ENCODE measurements at regions not wholly inside any gene's neighbourhood (a gene's known extent, or its start where the extent isn't known, plus 50 kb on each side); places are given as distances from the start of the nearest gene placed in this dataset.
"Not testable (repeated sequence)": the region's sequence is repeated elsewhere in the genome, so short reads cannot be mapped to it uniquely, and the experiment has no call there.

DNA sequence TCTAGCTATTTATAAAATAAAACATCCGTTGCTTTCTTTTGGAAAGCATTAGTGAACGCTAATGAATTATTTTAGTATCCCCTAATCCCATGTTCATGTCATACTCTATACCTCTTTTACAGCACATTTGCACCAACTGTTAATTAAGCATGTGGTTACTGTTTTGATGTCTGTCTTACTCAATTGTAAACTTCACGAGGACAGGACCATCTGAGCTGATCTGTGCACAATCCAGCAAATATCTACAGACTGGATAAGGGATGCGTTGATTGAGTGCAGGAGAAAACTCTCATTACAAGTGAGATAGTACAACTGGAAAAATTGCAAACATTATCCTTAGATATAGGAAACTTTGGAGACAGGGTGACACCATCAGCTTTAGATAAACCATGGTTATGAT lies 201.1 kb downstream of the PCDH20 start:
- no peak for ATAC-seq

DNA sequence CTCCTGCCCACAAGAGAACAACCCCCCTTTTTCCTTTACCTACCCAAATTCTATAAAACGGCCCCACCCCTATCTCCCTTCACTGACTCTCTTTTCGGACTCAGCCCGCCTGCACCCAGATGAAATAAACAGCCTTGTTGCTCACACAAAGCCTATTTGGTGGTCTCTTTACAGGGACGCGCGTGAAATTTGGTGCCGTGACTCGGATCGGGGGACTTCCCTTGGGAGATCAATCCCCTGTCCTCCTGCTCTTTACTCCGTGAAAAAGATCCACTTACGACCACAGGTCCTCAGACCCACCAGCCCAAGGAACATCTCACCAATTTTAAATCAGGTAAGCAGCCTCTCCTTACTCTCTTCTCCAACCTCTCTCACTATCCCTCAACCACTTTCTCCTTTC lies 209.8 kb downstream of the PCDH20 start:
- not testable (repeated sequence) for ATAC-seq

DNA sequence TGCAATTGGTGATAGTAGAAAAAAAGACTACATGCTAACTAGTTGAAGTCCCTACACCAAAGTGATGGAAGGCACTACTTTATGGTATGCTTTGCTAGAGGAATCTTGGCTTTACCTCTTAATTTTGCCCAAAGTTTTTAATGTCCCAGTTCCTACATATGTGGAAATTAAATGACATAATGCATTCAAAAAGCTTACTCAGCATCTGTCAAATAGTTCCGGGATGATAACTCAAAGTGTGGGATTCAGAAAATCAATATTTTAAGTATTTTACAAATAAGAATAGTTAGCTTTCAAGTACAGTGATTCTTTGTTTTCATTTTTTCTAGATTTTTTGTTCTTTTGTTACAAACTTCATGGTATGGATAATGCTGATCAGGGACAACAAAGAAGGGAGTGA lies 211.6 kb downstream of the PCDH20 start:
- ATAC-seq, result no peak

DNA sequence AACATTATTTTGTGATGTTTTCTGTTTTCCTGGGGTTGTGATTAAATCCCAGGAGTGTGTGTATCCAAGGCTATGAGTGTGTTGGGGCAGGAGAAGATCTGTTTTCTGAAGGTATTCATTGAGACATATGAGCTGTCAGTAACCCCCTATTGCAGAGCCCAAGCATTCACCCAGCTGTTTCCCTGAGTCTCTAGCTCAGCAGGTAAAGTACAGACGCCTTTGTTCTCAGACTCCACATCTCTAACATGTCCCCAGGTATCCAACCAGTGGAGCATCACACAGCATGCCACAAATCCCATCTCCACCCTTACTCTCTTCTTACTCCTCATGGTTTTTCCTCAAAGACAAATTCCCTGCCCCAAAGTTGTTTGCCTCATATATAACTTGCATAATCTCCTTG lies 213.6 kb downstream of the PCDH20 start:
- no peak for ATAC-seq

DNA sequence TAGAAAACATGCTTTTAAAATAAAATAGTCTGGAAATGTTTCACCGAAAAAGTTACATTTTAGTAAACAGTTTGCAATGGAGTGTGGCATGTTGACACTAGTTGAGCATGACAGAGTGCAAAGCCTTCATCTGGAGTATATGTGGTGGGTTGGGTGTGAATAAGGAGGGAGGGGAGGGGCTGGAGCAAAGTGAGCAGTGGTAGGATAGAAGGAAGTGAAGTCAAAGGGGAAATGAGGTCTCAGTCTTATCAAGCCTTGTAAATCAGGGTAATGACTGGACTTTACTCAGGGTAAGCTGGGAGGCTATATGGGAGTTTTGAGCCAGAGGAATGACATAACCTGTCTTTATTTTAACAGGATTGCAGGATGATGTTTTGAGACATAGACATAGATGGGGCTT lies 222.8 kb downstream of the PCDH20 start:
- ATAC-seq, result no peak

DNA sequence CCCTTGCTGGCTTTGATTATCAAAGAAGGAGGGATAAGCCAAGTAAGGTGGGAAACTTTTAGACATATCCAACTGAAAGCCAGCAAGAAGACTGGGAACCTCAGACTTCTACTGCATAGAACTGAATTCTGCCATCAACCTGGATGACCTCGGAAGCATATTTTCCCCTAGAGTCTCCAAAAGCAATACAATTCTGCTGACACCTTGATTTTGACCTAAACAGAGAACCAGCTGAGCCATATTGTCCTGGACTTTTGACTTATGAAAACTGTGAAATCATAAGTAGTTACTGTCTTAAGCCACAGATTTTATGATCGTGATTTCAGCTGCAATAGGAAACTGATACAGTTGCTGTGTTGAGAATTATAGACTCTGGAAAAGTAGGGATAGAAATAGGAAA lies 227.6 kb downstream of the PCDH20 start:
- no peak for ATAC-seq

DNA sequence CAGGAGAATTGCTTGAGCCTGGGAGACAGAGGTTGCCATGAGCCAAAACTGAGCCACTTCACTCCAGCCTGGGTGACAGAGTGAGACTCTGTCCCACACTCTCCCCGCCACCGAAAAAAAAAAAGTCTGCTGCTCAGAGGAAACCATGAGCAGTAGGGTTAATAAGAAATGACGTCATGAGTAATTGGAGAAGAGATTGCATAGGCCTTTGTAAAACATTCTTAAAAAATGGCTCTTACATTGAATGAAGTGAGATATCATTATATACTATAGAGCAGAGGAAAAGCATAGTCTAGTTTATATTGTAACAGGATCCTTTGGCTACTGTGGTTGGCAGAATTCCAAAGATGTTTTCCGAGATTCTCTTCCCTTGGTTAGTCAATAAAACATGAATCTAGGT lies 228.2 kb downstream of the PCDH20 start:
- no peak for ATAC-seq

DNA sequence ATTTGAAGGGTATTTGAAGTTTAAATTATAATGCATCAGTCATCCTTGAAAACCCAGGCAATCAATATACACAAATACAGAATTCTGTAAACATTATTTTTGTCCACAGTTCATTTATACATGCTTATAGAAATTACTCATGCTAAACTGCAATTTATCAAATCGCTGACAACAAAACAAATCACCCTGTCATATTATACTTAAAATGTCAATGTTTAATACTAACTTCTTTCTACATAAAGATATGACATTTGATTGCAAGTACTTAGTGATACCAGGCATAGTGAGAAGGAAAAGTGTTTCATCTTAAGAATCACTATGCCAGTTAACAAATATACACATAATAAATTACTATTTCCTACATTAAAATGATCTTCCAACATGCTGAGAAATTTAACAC lies 232.0 kb downstream of the PCDH20 start:
- no peak for ATAC-seq

DNA sequence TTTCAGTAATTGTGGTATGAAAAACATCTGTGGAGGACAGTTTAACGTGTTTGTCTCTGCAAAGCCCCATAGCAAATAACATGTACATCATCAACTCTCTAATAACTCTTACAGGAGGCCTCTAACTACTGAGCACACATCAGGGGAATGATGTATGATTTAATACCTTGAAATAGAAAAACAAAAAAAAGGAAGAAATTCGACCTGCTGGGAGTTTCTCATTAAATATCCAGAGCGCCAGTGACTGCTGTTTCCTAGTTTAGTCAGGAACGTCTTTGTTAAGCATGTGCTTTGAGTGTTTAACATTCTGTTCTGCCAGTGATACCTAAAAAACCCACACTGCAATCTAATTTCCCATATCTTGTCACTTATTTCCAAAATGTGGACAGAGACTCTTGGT lies 235.4 kb downstream of the PCDH20 start:
- ATAC-seq, result no peak

DNA sequence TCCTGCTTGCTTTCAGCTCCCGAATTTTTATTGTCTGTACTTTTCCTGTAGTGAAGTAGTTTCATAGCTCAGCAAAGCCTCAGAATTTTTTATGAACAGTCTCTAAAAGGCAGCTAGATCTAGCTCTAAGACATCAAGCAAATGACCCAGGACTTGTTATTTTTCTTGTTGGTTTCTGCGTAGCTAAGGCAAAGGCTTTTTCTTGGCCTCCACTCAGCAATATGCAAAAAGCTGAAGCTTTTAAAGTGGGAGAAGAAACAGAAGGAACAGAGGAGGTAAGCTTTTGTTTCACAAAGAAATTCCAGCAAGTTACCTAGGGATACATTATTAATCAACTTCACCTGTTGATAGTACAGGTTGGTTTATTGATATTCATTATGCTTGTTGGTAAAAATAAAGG lies 235.9 kb downstream of the PCDH20 start:
- no peak for ATAC-seq

DNA sequence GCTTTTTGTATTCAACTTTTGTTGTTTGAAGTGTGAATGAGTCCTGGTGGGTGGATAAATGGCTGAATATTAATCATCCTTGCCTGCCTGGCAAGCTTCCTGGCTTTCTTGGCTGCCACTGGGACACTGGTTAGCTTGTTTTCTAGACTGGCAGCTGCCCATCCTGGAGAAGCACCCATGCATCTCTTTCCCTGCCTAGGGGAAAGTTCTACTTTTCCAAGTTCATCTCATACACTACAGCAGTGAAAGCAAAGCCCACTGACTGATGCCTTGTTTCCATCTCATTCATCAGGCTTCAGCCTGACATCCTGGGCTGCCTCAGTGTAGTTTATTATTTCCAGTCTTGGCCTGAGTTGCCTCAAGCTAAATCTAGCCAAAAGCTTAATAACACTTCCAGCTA lies 244.8 kb downstream of the PCDH20 start:
- no peak for ATAC-seq

DNA sequence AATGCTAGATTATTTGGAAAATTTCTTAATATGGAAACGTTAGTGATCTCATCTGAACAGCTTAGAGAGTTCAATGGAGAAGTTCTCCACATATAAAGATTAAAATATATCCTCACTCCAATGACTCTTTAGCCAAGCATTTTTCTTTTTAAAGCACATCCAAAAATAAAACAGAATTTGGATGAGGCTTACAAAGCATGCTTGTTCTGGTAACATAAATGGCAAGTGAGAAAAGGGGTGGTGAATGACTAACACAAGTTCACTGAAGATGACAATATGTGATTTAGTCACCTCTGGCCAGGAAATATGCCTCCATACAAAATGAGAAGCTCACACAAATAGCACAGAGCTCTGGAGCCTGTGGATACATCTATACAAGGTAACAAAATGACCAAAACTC lies 253.0 kb downstream of the PCDH20 start:
- ATAC-seq, result no peak

DNA sequence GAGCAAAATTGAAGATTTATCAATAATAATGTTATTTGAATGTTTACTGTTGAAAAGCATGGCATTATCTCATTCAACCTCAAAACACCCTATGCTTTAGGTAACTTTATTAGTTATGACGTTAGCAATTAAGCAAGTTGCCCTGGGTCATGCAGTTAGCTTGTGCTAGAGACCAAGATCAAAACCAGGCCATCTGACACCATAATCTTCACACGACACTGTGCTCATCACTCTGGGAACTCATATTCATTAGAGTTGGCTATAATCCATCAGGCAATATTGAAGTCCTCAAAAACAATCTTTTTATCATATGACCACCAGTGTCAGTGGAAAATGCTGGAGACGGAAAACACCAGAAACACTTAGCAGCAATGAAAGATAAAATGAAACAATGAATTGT lies 253.5 kb downstream of the PCDH20 start:
- no peak for ATAC-seq

DNA sequence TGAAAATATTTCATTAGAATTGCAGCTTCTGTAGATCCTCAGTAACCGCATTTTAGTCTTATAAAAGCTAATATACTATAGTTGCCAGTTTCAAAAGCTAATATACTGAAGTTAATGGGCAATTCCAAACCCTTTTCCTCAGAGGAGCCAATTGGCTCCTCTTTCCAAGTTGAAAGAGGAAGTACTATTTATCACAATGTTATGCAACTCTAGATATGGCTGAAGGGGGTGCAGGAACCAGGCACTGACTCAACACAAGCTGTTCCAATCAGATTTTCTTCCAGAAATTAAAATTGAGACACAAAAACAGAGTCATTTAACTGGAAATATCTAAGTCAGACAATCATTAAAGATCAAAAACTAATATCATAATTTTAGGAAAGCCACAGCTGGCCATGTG lies 258.9 kb downstream of the PCDH20 start:
- ATAC-seq, result no peak

DNA sequence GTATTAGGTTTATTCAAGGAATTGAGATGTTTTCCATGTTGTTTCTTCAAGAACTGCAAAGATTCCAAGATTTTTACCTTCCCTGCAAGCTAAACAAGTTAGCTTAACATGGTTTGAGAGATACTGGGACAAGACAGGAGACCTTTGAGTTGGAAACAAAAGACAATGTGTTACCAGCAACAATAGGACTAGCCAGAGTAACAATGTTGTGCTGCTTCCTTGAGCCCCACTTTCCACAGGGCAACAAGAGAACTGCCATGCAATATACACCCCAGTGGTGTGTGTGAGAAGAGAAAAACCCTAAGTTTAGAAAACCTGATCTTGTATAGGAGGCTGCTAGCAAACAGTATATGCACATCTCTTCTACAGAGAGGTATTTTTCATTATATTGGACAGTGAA lies 264.6 kb downstream of the PCDH20 start:
- ATAC-seq, result no peak

DNA sequence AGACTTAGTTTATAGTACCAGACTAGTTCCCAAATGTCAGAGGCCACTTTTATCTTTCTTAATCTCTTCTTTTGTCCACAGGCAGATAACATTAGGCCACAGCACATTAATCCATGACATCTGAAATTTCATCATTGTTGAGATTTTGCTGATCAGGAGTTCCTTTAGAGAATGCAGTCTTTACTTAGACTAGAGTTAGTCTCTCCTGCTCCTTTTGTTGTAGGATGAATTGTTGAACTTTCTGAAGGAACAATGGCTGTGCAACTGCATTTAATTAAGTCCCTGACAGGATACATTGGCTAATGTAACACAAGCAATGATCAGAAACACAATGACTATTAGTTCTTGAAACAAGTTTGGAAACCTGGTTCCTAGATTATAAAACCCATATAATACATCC lies 266.3 kb downstream of the PCDH20 start:
- no peak for ATAC-seq

DNA sequence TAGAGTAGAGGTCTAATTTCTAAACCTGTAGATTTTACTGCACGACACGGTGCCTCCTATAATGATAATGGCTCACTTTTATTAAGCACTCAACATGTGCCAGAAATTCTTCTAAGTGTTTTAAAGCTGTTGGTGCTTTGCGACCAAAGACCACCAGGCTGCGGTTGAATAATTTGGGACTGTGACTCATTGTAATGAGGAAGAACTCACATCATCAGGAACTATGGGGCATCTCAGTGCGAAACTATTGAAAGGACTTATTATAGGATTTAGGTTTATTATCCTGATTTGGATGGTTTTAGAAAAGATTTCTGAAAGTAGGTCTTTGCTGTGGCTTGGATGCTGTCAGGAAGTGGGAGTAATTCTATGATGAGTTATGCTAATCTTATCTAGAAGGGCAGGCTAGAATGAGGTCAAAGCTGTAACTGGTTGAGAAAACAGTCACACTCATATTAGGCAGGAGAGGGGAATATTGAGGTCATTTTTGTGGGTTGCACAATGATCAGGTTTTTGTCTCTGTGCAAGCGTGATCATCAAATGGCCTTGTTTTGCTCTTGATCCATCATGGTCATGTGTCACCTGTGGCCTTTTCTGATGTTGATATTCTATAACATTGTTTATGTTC lies 266.8 kb downstream of the PCDH20 start:
- ATAC-seq, result no peak

DNA sequence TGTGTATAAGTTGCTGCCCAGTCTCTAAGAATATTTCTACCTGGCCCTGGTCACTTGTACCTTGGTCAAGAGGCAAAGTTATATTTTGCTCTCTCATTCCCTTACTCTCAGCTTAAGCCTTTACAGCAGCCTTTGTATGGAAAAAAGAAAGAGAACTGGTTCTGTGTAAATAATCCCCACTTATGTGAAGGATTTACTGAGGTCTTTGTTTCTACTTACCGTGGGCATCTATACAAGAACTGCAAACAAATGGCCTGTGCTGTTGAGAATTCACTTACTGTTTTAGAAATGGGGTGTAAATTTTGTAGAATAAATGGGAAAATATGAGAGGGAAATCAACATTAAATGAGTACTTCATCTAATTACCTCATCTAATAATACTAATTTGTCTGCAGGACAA lies 267.4 kb downstream of the PCDH20 start:
- ATAC-seq, result no peak

DNA sequence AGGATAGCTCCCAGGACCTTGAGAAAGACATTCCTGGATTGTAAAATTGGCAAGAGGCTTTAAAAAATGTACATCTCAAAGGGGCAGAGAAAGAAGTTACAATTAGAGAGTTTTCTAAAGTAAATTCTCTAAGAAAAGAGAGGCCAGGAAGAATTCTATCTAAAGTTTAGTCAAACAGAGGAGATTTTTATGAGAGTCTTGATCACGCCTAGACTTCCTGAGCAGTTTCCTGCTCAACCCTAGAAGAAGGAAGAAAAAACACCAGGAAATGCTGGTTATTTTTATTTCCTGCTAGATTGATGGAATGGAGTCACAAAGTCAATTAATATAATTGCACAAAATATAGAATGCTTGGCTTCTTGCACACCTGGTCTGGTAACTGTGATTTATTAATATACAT lies 269.1 kb downstream of the PCDH20 start:
- ATAC-seq, result no peak

DNA sequence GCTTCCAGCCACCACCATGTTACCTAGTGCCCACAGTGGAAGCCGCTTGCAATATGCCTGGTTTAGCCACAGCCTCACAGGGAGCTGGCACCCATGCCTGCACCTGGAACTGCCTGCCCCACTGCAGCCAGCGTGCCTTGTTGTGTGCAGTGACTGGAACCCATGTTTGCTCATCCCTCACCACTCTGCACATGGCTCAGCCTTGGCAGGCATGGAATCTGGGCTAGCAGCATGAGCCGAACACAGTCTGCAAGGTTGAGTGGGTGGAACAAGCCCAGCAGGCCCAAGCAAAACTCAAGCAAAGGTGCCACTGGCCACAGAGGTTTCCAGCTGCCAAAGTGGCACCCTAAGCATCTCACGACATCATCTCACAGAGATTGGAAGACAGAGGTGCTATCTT lies 269.5 kb downstream of the PCDH20 start:
- ATAC-seq, result peak; percentile 51

DNA sequence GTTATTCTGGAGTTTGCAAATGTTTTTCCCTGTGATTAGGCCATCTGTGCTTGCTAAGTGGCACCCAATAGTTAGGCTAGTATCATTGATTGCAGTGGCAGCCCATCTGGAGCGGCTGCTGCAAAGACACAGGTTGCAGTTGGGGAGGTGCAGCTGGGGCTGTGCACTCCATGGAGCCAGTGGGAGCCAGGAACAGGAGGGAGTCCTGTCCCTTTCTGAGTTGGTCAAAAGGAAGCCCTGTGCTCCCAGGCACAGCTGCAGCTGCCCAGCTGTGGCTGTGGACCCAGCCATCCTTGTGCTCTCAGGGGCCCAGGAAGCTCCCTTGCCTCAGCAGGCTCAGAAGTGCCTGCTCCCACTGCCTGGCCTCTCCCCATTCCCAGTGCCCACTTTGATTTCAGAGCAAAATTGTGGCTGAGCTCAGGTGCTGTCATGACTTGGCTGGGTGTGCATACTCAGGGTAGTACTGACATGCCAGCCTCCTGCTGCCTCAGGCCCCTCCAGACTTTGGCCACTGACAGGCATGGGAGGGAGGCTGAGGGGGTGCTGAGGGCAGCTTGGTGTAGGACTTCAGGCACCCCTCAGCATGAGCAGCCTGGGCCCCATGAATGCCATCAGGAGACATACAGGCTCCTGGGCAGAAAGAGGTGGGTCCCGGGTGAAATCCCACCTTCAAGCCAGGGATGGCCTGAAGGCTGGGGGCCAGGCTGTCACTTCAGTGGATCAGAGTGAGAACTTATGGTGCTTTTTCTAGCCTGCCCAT lies 270.6 kb downstream of the PCDH20 start:
- no peak for ATAC-seq

DNA sequence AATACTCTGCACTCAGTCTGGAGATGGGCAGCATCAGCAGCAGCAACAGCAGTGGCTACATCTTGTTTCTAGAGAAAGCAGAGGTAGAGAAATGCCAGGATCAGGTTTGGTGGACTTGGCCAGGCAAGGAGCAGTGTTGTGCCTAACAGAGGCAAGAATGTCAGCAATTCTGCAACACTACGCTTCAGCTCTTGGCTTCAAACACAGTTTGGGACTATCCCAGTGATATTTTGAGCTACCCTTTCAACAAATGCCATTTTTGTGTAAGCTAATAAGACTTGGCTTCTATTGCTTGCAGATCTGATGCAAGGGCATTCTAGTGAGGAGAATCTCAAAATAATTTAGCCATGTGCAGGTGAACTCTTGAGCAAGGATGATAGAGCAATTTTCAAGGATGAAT lies 271.3 kb downstream of the PCDH20 start:
- ATAC-seq, result no peak

DNA sequence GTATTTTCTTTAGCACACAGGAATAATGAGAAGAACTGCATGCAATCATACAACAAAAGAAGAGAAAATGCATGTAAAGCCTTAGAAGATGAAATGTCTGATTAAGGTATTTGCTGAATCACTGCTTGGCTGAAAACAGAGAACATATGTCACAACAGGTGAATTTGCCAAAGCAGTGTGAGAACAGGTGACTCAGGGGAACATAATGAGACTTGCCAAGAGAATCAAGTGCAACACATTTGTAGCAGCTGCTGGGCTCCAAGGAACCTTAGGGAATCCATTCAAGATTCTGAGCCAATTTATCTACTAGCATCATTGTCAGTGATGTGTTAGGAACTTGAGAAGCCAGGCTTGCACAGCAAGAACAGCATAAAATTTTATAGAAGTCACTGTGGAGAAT lies 273.1 kb downstream of the PCDH20 start:
- ATAC-seq, result peak; percentile 81

DNA sequence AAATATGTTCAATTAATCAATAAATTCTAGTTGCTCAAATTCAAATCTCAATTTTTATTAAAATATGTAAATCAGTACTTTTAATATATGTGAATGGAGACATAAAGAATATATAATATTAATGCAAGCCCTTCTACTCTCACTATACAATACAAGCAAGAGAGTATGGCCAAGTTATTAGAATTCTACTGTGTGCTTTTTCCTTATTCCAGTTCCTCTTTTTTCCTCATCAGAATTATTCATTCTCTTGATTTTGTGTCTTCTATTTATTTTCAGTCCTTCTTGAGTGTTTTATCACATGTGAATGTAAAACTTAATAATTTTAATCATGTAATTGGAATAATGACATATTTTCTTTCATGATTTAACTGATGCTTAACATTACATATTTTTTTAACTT lies 276.8 kb downstream of the PCDH20 start:
- ATAC-seq, result no peak

DNA sequence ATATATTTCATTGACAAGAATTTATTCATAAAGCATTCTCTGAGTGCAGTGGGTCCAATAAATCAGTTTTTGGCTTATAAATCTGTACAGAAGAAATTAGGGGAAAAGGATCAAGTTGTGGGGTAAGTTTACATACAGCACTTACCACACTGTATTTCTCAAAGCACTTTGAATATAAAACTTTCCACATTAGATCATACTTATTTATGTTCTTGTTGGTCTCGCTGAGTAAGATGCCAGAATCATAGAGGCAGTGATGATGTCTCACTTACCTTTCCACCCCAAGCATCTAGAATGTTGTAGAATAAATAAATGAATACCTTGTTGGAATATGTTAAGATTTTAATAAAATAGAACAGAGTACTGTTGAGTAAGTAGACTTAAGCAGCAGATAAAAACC lies 279.1 kb downstream of the PCDH20 start:
- no peak for ATAC-seq

Data from esophagus mucosa (tissue), 1 donor.